Stomach (tissue), 4 donors: ENCODE measurements at regions not wholly inside any gene's neighbourhood (a gene's known extent, or its start where the extent isn't known, plus 50 kb on each side); places are given as distances from the start of the nearest gene placed in this dataset.

Source experiments
- CTCF ChIP-seq, 7 experiments: fragments of 450-650 bp in 4 of 7; fragments of 200-600 bp in 3 of 7; sonication (generic) in 3 of 7; IDR thresholded peaks; one replicate each; pipeline ENCODE4 v1.5.1; 2016 to 2019; ENCODE audit warnings: antibody characterized with exemption in 7 of 7, control low read depth in 2 of 7, mild to moderate bottlenecking in 1 of 7
- POLR2A ChIP-seq, 4 donors: fragments of 450-650 bp; IDR thresholded peaks; one replicate each; pipeline ENCODE4 v1.6.1; 2016; ENCODE audit warnings: antibody characterized with exemption in 4 of 4, control low read depth in 2 of 4, mild to moderate bottlenecking in 1 of 4, moderate library complexity in 1 of 4
- POLR2AphosphoS5 ChIP-seq, 3 donors: sonication (generic); formaldehyde crosslinking; IDR thresholded peaks; one replicate each; pipeline ENCODE4 v1.6.1; 2016; ENCODE audit warnings: antibody characterized with exemption in 3 of 3

DNA sequence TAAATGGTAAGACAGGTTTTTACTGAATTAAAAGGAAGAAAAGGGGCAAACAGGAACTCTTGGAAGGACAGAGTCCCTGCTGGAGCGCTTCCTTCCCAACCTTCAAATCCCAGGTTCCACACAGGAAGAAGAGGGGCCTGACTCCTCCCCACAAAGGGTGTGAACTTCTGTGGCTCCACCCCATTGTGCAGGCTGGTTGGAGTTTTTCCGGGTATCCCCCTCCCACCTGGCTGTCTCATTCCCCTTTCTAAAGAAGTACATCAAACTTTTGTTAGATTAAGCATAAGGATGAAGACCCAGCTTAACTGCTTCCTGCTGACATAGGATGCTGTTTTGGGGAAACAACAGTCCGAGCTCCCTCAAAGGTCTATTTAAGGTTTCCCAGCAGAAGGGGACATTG, 187.7 kb downstream of the FCRL5 start:
- no peak for TF ChIP-seq CTCF (IDR thresholded peaks at IDR 0.05)
- TF ChIP-seq POLR2AphosphoS5 (IDR thresholded peaks at IDR 0.05) = no peak
- TF ChIP-seq POLR2A (IDR thresholded peaks at IDR 0.05) = no peak
